Heart left ventricle (tissue), 13 donors: ENCODE measurements at regions not wholly inside any gene's neighbourhood (a gene's known extent, or its start where the extent isn't known, plus 50 kb on each side); places are given as distances from the start of the nearest gene placed in this dataset.

Experiments
- CTCF ChIP-seq, 12 donors: fragments of 200-600 bp; sonication (generic) in 4 of 12; IDR thresholded peaks; one replicate each; pipeline versions ENCODE4 v1.5.0 to v1.8.0; 2018 to 2022; ENCODE audit warnings: antibody characterized with exemption in 12 of 12, mild to moderate bottlenecking in 5 of 12
- POLR2A ChIP-seq, 2 donors: fragments of 450-650 bp; IDR thresholded peaks; one replicate each; pipeline ENCODE4 v1.6.1; 2017; ENCODE audit warnings: antibody characterized with exemption in 2 of 2, mild to moderate bottlenecking in 2 of 2, moderate library complexity in 2 of 2
- donor health status: ischemic (EF 13 %, LVEDD 7.1; RV severe dilation, severe dysfunction).
- donor health status: DM: no; HTN: yes; CAD: no.
- donor health status: DM: no; HTN: no; CAD: no.
- donor health status: ischemic (EF 25% LVEDD 6.9; RV normal size, moderate dysfunction).
- donor health status: ischemic (EF 25% LVEDD 5.7; RV mildly dilated, moderate dysfunction).
- donor health status: ischemic (EF 35%, LVEDD 5.7; RV mildly dilated, moderate dysfunction).
- donor health status: nonischemic (EF 11% LVEDD 7.7; RV severe dilation, severe dysfunction).
- donor health status: DM: yes; HTN: yes; CAD: no.
- donor health status: PGD.
- donor health status: ischemic (EF 29% LVEDD 5.4; RV normal size, mild dysfunction).
- donor health status: nonischemic (EF 23%, LVEDD 6.1; RV moderate dilation, normal function).

DNA sequence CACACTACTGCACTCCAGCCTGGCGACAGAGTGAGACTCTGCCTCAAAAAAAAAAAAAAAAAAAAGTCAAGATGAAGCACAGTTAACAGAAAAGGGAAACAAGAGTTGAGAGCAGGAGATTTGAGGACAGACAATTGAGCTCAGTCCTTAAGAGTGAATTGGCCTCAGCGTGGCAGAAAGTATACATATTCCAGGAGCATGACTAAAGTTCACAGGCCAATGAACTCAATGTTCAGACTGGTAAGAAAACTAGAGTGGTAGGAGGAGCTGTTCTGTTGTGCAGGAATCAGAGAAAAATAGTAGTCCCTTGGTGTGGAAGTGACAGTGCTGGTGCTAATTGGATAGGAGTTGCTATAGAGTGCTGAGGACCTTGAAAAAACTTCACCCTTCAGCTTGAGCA lies 60.0 kb downstream of the NRN1 start:
- TF ChIP-seq CTCF (IDR thresholded peaks at IDR 0.05) (no peak), POLR2A (IDR thresholded peaks at IDR 0.05) (no peak)
